Stimulated activated CD8-positive, alpha-beta memory T cell treated with anti-CD3 and anti-CD28 coated beads, Interleukin-7, amount 100 ng/mL, for 24 hours (primary cell): ENCODE measurements at regions not wholly inside any gene's neighbourhood (a gene's known extent, or its start where the extent isn't known, plus 50 kb on each side); places are given as distances from the start of the nearest gene placed in this dataset.

ENCODE experiments used
- DNase-seq: peaks from one replicate; pipeline ENCODE4 v3.0.0-alpha.2; 2020; ENCODE audit warnings: low read depth

GRCh38 chr6:113616701-113617274, 240.4 kb upstream of the MARCKS start:
- no peak for DNase-seq

- DNase-seq: no peak
These were observed 238.1 kb upstream of the MARCKS start for GRCh38 chr6:113619077-113619476.

GRCh38 chr6:113620386-113620785, 236.8 kb upstream of the MARCKS start:
- DNase-seq: no peak

- no peak for DNase-seq
These were observed 234.9 kb upstream of the MARCKS start for GRCh38 chr6:113622254-113622653.

GRCh38 chr6:113623129-113623528, 234.0 kb upstream of the MARCKS start:
- DNase-seq: no peak

GRCh38 chr6:113625850-113626249, 231.3 kb upstream of the MARCKS start:
- DNase-seq: no peak

GRCh38 chr6:113626475-113626874, 230.7 kb upstream of the MARCKS start:
- no peak for DNase-seq

- no peak for DNase-seq
These were observed 229.7 kb upstream of the MARCKS start for GRCh38 chr6:113627480-113627879.

GRCh38 chr6:113629256-113629655, 227.9 kb upstream of the MARCKS start:
- no peak for DNase-seq

- DNase-seq: no peak
These were observed 227.0 kb upstream of the MARCKS start for GRCh38 chr6:113629975-113630737.

GRCh38 chr6:113630738-113631535, 226.2 kb upstream of the MARCKS start:
- DNase-seq: no peak

GRCh38 chr6:113631666-113632065, 225.5 kb upstream of the MARCKS start:
- DNase-seq: no peak

GRCh38 chr6:113632220-113632864, 224.8 kb upstream of the MARCKS start:
- peak; percentile 8 for DNase-seq

- no peak for DNase-seq
These were observed 223.5 kb upstream of the MARCKS start for GRCh38 chr6:113633638-113634037.

GRCh38 chr6:113634352-113635163, 222.6 kb upstream of the MARCKS start:
- DNase-seq: no peak

- no peak for DNase-seq
These were observed 221.7 kb upstream of the MARCKS start for GRCh38 chr6:113635222-113635986.

GRCh38 chr6:113636357-113636824, 220.8 kb upstream of the MARCKS start:
- no peak for DNase-seq

- DNase-seq: no peak
These were observed 217.1 kb upstream of the MARCKS start for GRCh38 chr6:113640051-113640450.

- no peak for DNase-seq
These were observed 215.0 kb upstream of the MARCKS start for GRCh38 chr6:113642001-113642713.
